ENCODE measurements at regions not wholly inside any gene's neighbourhood (a gene's known extent, or its start where the extent isn't known, plus 50 kb on each side); places are given as distances from the start of the nearest gene placed in this dataset.

DNA sequence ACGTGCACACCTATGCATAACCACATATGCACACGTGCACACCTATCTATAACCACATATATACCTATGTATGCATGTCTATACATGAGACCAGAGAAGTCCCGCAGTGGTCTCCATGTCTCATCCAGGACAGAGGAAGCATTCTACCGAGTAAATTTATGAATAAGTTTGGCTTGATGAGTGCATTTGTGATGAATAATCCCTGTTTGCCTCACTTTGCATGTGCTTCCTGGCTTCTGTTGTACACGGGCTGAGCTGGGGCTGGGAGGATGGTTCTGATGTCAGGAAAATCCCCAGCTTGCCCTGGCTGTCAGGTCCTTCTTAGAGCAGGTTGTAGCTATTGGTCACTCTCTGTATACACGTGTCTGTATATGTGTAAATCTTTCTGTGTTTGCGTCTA, 157.6 kb upstream of the RPS6KA2 start:
- H3K27ac ChIP-seq (ENCODE audit: low read depth, low read length, poor library complexity, severe bottlenecking): no peak overlapping the region
- no peaks in the 10 kb centered on the region for H3K4me1 ChIP-seq (ENCODE audit: insufficient read depth, low read length, poor library complexity, severe bottlenecking)
- no TSS peak for BruUV-seq (replicated peaks)
- intact Hi-C loops (cut with micrococcal nuclease; ENCODE audit: unreplicated experiment): no loop called here
- no peaks in the 10 kb centered on the region for H3K79me2 ChIP-seq (ENCODE audit: insufficient read depth, low read depth, low read length)
- no peak overlapping the region for H2AFZ ChIP-seq (ENCODE audit: low read length)
- no peak for DNase-seq (ENCODE audit: low spot score)
- ChIA-PET CTCF (ENCODE audit: unreplicated experiment) (interaction anchor here (0.9 kb wide), 1 partner anchor 204 kb away, joined by 4 read pairs; no protein-coding TSS in a partner anchor), POLR2A (interaction anchor here (0.6 kb wide), 1 partner anchor 175 kb away, joined by 5 read pairs; no protein-coding TSS in a partner anchor)
- no peaks in the 10 kb centered on the region for H3K36me3 ChIP-seq (ENCODE audit: insufficient read depth, low read length)
- TF ChIP-seq, protein P1, sequence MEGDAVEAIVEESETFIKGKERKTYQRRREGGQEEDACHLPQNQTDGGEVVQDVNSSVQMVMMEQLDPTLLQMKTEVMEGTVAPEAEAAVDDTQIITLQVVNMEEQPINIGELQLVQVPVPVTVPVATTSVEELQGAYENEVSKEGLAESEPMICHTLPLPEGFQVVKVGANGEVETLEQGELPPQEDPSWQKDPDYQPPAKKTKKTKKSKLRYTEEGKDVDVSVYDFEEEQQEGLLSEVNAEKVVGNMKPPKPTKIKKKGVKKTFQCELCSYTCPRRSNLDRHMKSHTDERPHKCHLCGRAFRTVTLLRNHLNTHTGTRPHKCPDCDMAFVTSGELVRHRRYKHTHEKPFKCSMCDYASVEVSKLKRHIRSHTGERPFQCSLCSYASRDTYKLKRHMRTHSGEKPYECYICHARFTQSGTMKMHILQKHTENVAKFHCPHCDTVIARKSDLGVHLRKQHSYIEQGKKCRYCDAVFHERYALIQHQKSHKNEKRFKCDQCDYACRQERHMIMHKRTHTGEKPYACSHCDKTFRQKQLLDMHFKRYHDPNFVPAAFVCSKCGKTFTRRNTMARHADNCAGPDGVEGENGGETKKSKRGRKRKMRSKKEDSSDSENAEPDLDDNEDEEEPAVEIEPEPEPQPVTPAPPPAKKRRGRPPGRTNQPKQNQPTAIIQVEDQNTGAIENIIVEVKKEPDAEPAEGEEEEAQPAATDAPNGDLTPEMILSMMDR (conservative IDR thresholded peaks at IDR 0.05; ENCODE audit: low read length): no peak
- no peak for TF ChIP-seq EZH2phosphoT487 (IDR thresholded peaks at IDR 0.05; ENCODE audit: borderline replicate concordance, low read depth, low read length)
- H4K20me1 ChIP-seq (ENCODE audit: insufficient read depth, low read length): no peaks in the 10 kb centered on the region
- H3K9me3 ChIP-seq (ENCODE audit: low read length): no peaks in the 10 kb centered on the region
- H3K4me2 ChIP-seq (ENCODE audit: low read length): no peak overlapping the region
- no peaks in the 10 kb centered on the region for H3K9me2 ChIP-seq (ENCODE audit: insufficient read depth, low read length)
- H3K4me3 ChIP-seq (ENCODE audit: low read depth, low read length, poor library complexity, severe bottlenecking): no peak overlapping the region

DNA sequence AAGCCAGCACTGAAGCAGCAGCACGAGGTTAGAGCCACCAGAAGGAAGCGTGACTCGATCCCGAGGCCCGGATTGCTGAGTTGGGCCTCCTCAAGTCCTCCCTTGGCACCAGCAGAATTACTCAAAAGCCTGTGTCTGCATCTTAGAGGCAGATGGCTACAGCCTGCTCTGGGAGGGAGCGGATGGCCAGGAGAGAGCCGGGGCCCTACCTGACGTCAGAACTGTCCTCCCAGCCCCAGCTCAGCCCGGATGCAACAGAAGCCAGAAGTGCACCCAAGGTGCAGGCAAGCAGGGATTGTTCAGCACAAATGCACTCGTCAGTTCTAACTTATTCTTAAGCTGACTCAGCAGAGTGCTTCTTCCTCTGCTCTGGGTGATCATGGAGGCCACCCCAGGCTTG, 155.5 kb upstream of the RPS6KA2 start:
- H3K36me3 ChIP-seq (ENCODE audit: insufficient read depth, low read length): no peaks in the 10 kb centered on the region
- no peaks in the 10 kb centered on the region for H3K4me1 ChIP-seq (ENCODE audit: insufficient read depth, low read length, poor library complexity, severe bottlenecking)
- intact Hi-C loops (cut with micrococcal nuclease; ENCODE audit: unreplicated experiment): no loop called here
- no peak overlapping the region for H2AFZ ChIP-seq (ENCODE audit: low read length)
- no TSS peak for BruUV-seq (replicated peaks)
- no peak overlapping the region for H3K4me2 ChIP-seq (ENCODE audit: low read length)
- no peaks in the 10 kb centered on the region for H3K9me2 ChIP-seq (ENCODE audit: insufficient read depth, low read length)
- H4K20me1 ChIP-seq (ENCODE audit: insufficient read depth, low read length): no peaks in the 10 kb centered on the region
- no peak overlapping the region for H3K27ac ChIP-seq (ENCODE audit: low read depth, low read length, poor library complexity, severe bottlenecking)
- CTCF ChIA-PET (ENCODE audit: unreplicated experiment): no interaction called here
- no peak overlapping the region for H3K4me3 ChIP-seq (ENCODE audit: low read depth, low read length, poor library complexity, severe bottlenecking)
- TF ChIP-seq, protein P1 (conservative IDR thresholded peaks at IDR 0.05; ENCODE audit: low read length): no peak
- TF ChIP-seq EZH2phosphoT487 (IDR thresholded peaks at IDR 0.05; ENCODE audit: borderline replicate concordance, low read depth, low read length): no peak
- no peaks in the 10 kb centered on the region for H3K9me3 ChIP-seq (ENCODE audit: low read length)
- no peak for DNase-seq (ENCODE audit: low spot score)
- no peaks in the 10 kb centered on the region for H3K79me2 ChIP-seq (ENCODE audit: insufficient read depth, low read depth, low read length)
- POLR2A ChIA-PET: no interaction called here

DNA sequence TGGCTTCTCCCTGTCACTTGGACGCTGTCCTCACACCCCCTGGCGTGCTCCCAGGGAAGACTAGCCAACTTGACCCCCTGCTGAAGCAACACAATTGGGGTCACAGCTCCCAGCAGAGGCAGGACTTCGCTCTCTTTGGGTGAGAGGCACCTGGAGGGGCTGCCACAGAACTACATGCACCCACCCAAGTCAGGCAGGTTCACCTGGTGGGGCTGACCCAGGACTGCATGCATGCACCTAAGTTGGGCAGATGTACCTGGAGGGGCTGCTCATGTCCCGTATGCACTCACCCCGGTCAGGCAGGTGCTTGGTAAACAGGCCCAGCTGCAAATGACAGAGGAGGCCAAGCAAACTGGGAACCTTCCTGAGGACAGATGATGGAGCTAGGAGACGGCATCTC, 154.3 kb upstream of the RPS6KA2 start:
- H3K4me2 ChIP-seq (ENCODE audit: low read length): no peak overlapping the region
- no peaks in the 10 kb centered on the region for H4K20me1 ChIP-seq (ENCODE audit: insufficient read depth, low read length)
- ChIA-PET POLR2A (interaction anchor here (0.6 kb wide), 2 partner anchors 167 to 357 kb away, joined by 3 to 4 read pairs; no protein-coding TSS in a partner anchor), CTCF (ENCODE audit: unreplicated experiment) (no interaction called here)
- no peak overlapping the region for H3K4me3 ChIP-seq (ENCODE audit: low read depth, low read length, poor library complexity, severe bottlenecking)
- H3K9me2 ChIP-seq (ENCODE audit: insufficient read depth, low read length): no peaks in the 10 kb centered on the region
- no peak for DNase-seq (ENCODE audit: low spot score)
- no peaks in the 10 kb centered on the region for H3K36me3 ChIP-seq (ENCODE audit: insufficient read depth, low read length)
- no peaks in the 10 kb centered on the region for H3K4me1 ChIP-seq (ENCODE audit: insufficient read depth, low read length, poor library complexity, severe bottlenecking)
- intact Hi-C loops (cut with micrococcal nuclease; ENCODE audit: unreplicated experiment): no loop called here
- no TSS peak for BruUV-seq (replicated peaks)
- TF ChIP-seq, protein P1 (conservative IDR thresholded peaks at IDR 0.05; ENCODE audit: low read length): no peak
- H3K79me2 ChIP-seq (ENCODE audit: insufficient read depth, low read depth, low read length): no peaks in the 10 kb centered on the region
- H3K9me3 ChIP-seq (ENCODE audit: low read length): no peaks in the 10 kb centered on the region
- H2AFZ ChIP-seq (ENCODE audit: low read length): no peak overlapping the region
- no peak overlapping the region for H3K27ac ChIP-seq (ENCODE audit: low read depth, low read length, poor library complexity, severe bottlenecking)
